HepG2 (cell line): ENCODE measurements at regions not wholly inside any gene's neighbourhood (a gene's known extent, or its start where the extent isn't known, plus 50 kb on each side); places are given as distances from the start of the nearest gene placed in this dataset.
A peak's percentile ranks its signal among the peaks of the same experiment; 100 is the strongest.

ENCODE experiments used
- ATAC-seq: fragments of 200-7000 bp; cut with Tn5 transposase; 3 replicates; pipeline ENCODE4 v1.9.1; 2020; ENCODE audit warnings: mild to moderate bottlenecking, moderate library complexity
- BruUV-seq: library from RNA; stranded (reverse); fragments of 400-500 nt; replicated peaks from 2 replicates; lab custom pipeline; 2021; lab: Mats Ljungman, UMichigan
- CTCF ChIA-PET: fragments of 300-600 bp; formaldehyde crosslinking; extraction: SDS; loops from one replicate; lab custom pipeline; 2021; ENCODE audit warnings: low total read pairs, inconsistent platforms, low intra/inter-chr PET ratio; lab: Yijun Ruan, JAX
- POLR2A ChIA-PET: fragments of 350-600 bp; sonication (Branson Sonifier 250); formaldehyde crosslinking; loops from one replicate; lab custom pipeline; 2020; ENCODE audit warnings: antibody characterized with exemption, inconsistent platforms; lab: Yijun Ruan, JAX
- DNase-seq: peaks from one replicate; pipeline ENCODE4 v3.0.0-alpha.2; 2015; ENCODE audit warnings: low spot score
- FAIRE-seq: peaks from 3 replicates; lab custom pipeline; 2011; peaks lifted over from hg19 to GRCh38; lab: Jason Lieb, UNC
- H2AFZ ChIP-seq: one replicate; pipeline ENCODE4 v1.6.1; 2011; ENCODE audit warnings: low read length, inconsistent platforms
- H3K27ac ChIP-seq: fragments of 300-600 bp; 3 replicates; pipeline ENCODE4 v1.8.0; 2011; ENCODE audit warnings: mixed run types, mild to moderate bottlenecking, mixed read lengths, low read length, inconsistent platforms; ENCODE audit not compliant: insufficient read depth; ENCODE audit errors: extremely low read length
- H3K27me3 ChIP-seq, 2 experiments: fragments of 200-600 bp in 1 of 2; 2 replicates in 1 of 2; 3 replicates in 1 of 2; pipeline versions ENCODE4 v1.6.0 to v1.8.0; 2011; ENCODE audit warnings: low read length in 2 of 2, mild to moderate bottlenecking in 2 of 2, moderate library complexity in 2 of 2, inconsistent platforms in 1 of 2; ENCODE audit not compliant: insufficient read depth in 2 of 2, control insufficient read depth in 1 of 2
- H3K36me3 ChIP-seq, 2 experiments: fragments of 200-600 bp in 1 of 2; replicated peaks in 1 of 2; 2 replicates in 1 of 2; 3 replicates in 1 of 2; pipeline versions ENCODE4 v1.5.1 to v1.8.0; 2011; ENCODE audit warnings: low read length in 2 of 2, inconsistent platforms in 1 of 2; ENCODE audit not compliant: insufficient read depth in 2 of 2, control insufficient read depth in 1 of 2
- H3K4me1 ChIP-seq: 2 replicates; pipeline ENCODE4 v1.5.1; 2012; ENCODE audit warnings: low read length, inconsistent platforms; ENCODE audit not compliant: insufficient read depth
- H3K4me2 ChIP-seq: 2 replicates; pipeline ENCODE4 v1.6.0; 2011; ENCODE audit warnings: low read depth, low read length, inconsistent platforms
- H3K4me3 ChIP-seq, 3 experiments: fragments of 200-600 bp in 1 of 3; sonication (generic), shearing (Covaris generic) in 1 of 3; replicated peaks in 1 of 3; 2 replicates each; pipeline ENCODE4 v1.5.1; 2011 to 2016; ENCODE audit warnings: low read length in 3 of 3, inconsistent platforms in 2 of 3, low read depth in 2 of 3, mild to moderate bottlenecking in 2 of 3, control low read depth in 1 of 3, mixed read lengths in 1 of 3; ENCODE audit not compliant: insufficient read depth in 1 of 3
- H3K79me2 ChIP-seq: one replicate; pipeline ENCODE4 v1.6.1; 2011; ENCODE audit warnings: low read length, inconsistent platforms; ENCODE audit not compliant: insufficient read depth
- H3K9ac ChIP-seq: 2 replicates; pipeline ENCODE4 v1.6.0; 2011; ENCODE audit warnings: mild to moderate bottlenecking, low read depth, low read length, inconsistent platforms; ENCODE audit not compliant: insufficient read depth
- H3K9me3 ChIP-seq: 2 replicates; pipeline ENCODE4 v1.5.1; 2012; ENCODE audit warnings: mild to moderate bottlenecking, low read length
- H4K20me1 ChIP-seq: 2 replicates; pipeline ENCODE4 v1.6.0; 2011; ENCODE audit warnings: inconsistent platforms, mild to moderate bottlenecking, low read length, moderate library complexity; ENCODE audit not compliant: insufficient read depth
- CREM ChIP-seq, 2 experiments: sonication (generic) in 1 of 2; formaldehyde crosslinking in 1 of 2; IDR thresholded peaks; 2 replicates each; pipeline versions ENCODE4 v1.4.0 to v1.6.1; 2016 to 2020; ENCODE audit warnings: antibody characterized with exemption in 1 of 2, mild to moderate bottlenecking in 1 of 2, missing genetic modification reagents in 1 of 2
- FOXJ3 ChIP-seq: sonication (generic); formaldehyde crosslinking; IDR thresholded peaks from 2 replicates; pipeline ENCODE4 v1.4.0; 2020; ENCODE audit warnings: missing genetic modification reagents, mild to moderate bottlenecking, borderline replicate concordance
- HNF4G ChIP-seq, 2 experiments: sonication (generic) in 1 of 2; formaldehyde crosslinking in 1 of 2; IDR thresholded peaks; 2 replicates each; pipeline versions ENCODE4 v1.4.0 to v1.6.1; 2011 to 2020; ENCODE audit warnings: borderline replicate concordance in 2 of 2, low read depth in 2 of 2, mild to moderate bottlenecking in 2 of 2, low read length in 1 of 2, missing genetic modification reagents in 1 of 2, moderate library complexity in 1 of 2
- NCOA5 ChIP-seq: sonication (generic); formaldehyde crosslinking; IDR thresholded peaks from 2 replicates; pipeline ENCODE4 v1.4.0; 2020; ENCODE audit warnings: missing genetic modification reagents
- ZMYM2 ChIP-seq: sonication (generic); formaldehyde crosslinking; IDR thresholded peaks from 2 replicates; pipeline ENCODE4 v1.8.0; 2022; ENCODE audit warnings: mild to moderate bottlenecking, missing genetic modification reagents
- ZNF337 ChIP-seq: sonication (generic); formaldehyde crosslinking; IDR thresholded peaks from 2 replicates; pipeline ENCODE4 v1.5.1; 2020; ENCODE audit warnings: missing genetic modification reagents, low read depth, mild to moderate bottlenecking, borderline replicate concordance
- ZNF678 ChIP-seq: sonication (generic); formaldehyde crosslinking; IDR thresholded peaks from 2 replicates; pipeline ENCODE4 v1.4.0; 2020; ENCODE audit warnings: mild to moderate bottlenecking, missing genetic modification reagents
- ZNF773 ChIP-seq: sonication (generic); formaldehyde crosslinking; IDR thresholded peaks from 2 replicates; pipeline ENCODE4 v1.4.0; 2020; ENCODE audit warnings: missing genetic modification reagents, borderline replicate concordance
- WGBS: methylation state at CpG from one replicate; pipeline ENCODE4 v1.1.6; 2017; ENCODE audit warnings: low lambda C conversion rate; 5-methylcytosine and 5-hydroxymethylcytosine counted together
- in situ Hi-C: cut with HindIII; loops from 2 replicates; pipeline ENCODE4 v1.10.0; 2017; ENCODE audit warnings: low pct_unique_long_range_greater_than_20kb; ENCODE audit not compliant: extremely low pct_ligation_motif_present
- intact Hi-C: fragments of 100-400 bp; cut with micrococcal nuclease; formaldehyde crosslinking; loops from one replicate; pipeline ENCODE4 v1.10.0; 2022; ENCODE audit not compliant: unreplicated experiment

DNA sequence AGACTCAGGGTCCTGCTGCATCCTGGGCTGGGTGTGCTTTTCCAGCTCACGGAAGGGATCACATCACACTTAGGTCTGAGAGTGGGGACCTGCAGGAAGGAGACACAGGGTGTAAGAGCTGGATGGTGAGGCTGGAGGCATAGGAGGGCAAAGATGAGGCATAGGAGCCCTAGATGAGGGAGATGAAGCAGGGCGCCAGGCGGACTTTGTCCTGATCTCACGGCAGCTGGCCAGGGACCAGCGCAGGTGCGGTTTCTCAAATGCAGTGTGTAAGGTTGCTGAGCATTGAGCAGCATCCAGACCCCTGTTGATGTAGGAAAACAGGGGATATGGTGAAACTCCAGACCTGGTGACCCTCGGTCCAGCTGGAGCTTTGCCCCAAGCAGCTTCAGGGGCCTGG is 156.5 kb downstream of the PSAT1 start:
- DNase-seq: no peak
- CTCF ChIA-PET: no interaction called here
- Histone ChIP-seq H3K79me2 (no peaks in the 10 kb centered on the region), H3K27me3 (no peaks in the 10 kb centered on the region), H3K36me3 (no peaks in the 10 kb centered on the region), H3K9ac (no peak overlapping the region), H3K4me2 (no peak overlapping the region), H3K4me1 (no peaks in the 10 kb centered on the region), H3K9me3 (no peaks in the 10 kb centered on the region), H3K4me3 (no peak overlapping the region), H2AFZ (no peak overlapping the region), H3K27ac (no peak overlapping the region), H4K20me1 (no peaks in the 10 kb centered on the region)
- BruUV-seq: no TSS peak
- in situ Hi-C loops (no loop called here), intact Hi-C loops (no loop called here)
- FAIRE-seq: no peak
- TF ChIP-seq HNF4G (IDR thresholded peaks at IDR 0.05; ENCODE audit: borderline replicate concordance, low read depth, low read length) (0 out of 2 replicates have a peak, but pooled peaks have one; percentile 8), HNF4G (CRISPR knock-in tag; IDR thresholded peaks at IDR 0.05; ENCODE audit: borderline replicate concordance, low read depth) (no peak), ZNF337 (no peak)
- WGBS: 27% methylated on average over 7 of the region's 7 CpGs
- POLR2A ChIA-PET: no interaction called here
- ATAC-seq: peak; percentile 55; the same call in 2 of the 3 replicates

DNA sequence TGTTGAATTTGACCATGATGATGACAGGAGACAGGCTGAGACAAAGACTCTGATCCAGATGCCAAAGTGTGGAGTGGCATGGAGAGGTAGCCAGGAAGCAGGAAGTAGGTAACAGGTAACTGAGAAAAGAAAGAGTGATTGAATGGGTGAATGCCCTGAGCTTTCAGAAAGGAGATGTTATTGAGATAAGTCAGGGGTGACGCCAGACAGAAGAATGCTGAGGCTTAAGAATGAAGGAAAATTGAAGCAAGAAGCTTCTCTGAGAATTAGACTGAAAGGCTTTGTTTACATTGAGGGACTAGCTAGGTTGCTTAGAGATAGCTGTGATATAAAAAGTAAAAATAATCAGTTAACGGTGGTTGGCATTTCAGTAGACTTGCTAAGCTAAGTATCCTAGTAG is 165.7 kb downstream of the PSAT1 start:
- no TSS peak for BruUV-seq

More for the DNA sequence above, 165.7 kb downstream of the PSAT1 start:
- WGBS: 28% methylated on average over 2 of the region's 2 CpGs
- intact Hi-C loops (no loop called here), in situ Hi-C loops (no loop called here)
- Histone ChIP-seq H3K4me1 (no peaks in the 10 kb centered on the region), H3K4me3 (no peak overlapping the region), H3K79me2 (no peaks in the 10 kb centered on the region), H4K20me1 (no peaks in the 10 kb centered on the region), H3K4me2 (no peak overlapping the region), H3K9me3 (no peaks in the 10 kb centered on the region), H3K36me3 (no peaks in the 10 kb centered on the region), H3K9ac (no peak overlapping the region), H3K27ac (no peak overlapping the region), H3K27me3 (no peaks in the 10 kb centered on the region), H2AFZ (no peak overlapping the region)
- ChIA-PET CTCF (no interaction called here), POLR2A (no interaction called here)
- no peak for DNase-seq
- TF ChIP-seq CREM (IDR thresholded peaks at IDR 0.05): no peak
- TF ChIP-seq CREM (CRISPR knock-in tag; IDR thresholded peaks at IDR 0.05): no peak
- no peak for TF ChIP-seq ZMYM2 (CRISPR knock-in tag)
- no peak for TF ChIP-seq FOXJ3
- TF ChIP-seq ZNF773 (CRISPR knock-in tag): no peak
- TF ChIP-seq NCOA5 (CRISPR knock-in tag): no peak
- TF ChIP-seq ZNF678 (CRISPR knock-in tag): no peak
- no peak for FAIRE-seq
- ATAC-seq: no peak
